ENCODE measurements at regions not wholly inside any gene's neighbourhood (a gene's known extent, or its start where the extent isn't known, plus 50 kb on each side); places are given as distances from the start of the nearest gene placed in this dataset.

DNA sequence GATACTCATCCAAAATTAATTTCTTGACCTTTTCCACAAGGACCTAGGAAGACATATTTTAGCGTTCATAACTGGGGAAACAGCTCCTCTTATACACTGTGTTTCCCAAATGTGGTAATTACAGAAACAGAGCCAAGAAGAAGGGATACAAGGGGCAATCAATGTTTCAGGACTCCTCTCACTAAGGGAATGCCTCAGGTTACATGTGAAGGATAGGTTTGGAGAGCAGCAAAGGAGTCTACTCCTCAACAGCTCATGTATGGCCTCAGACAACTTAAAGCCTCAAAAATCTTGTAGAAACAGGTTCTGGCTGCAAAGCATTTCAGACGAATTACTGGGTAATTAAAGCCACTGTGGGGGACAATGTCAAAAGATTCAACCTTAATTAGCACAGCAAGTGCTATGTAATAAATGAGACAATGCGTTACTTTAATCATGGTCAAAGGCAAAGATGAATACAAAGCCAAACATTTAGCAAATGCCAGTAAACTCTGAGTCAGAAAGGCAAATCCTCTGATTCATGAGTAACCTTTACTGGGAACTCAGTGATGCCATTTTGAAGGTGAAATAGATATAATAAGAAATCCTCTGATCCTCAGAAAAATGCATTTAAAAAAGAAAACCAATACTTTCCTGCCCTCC, 1111.2 kb downstream of the TUSC7 start:
- H3K36me3 ChIP-seq (ENCODE audit: insufficient read depth) = no peaks in the 10 kb centered on the region
- no peaks in the 10 kb centered on the region for H3F3A ChIP-seq (replicated peaks; ENCODE audit: low read depth)
- peaks cover 4% of the 10 kb centered on the region; the same call in 1 of the 2 replicates for H3K9me2 ChIP-seq (ENCODE audit: insufficient read depth)
- H3K9me3 Mint-ChIP-seq = no peaks in the 10 kb centered on the region
- no peaks in the 10 kb centered on the region for H4K20me1 ChIP-seq (replicated peaks; ENCODE audit: insufficient read depth)
- no peaks in the 10 kb centered on the region for H3K27me3 Mint-ChIP-seq (ENCODE audit: insufficient read depth, low read depth, poor library complexity)
- no peak for DNase-seq (ENCODE audit: low spot score)
- no peak overlapping the region for H2AFZ ChIP-seq
- no peak overlapping the region for H3K4me2 ChIP-seq
- no peaks in the 10 kb centered on the region for H3K79me2 ChIP-seq (replicated peaks; ENCODE audit: insufficient read depth)
- H3K4me1 Mint-ChIP-seq = peaks cover 5% of the 10 kb centered on the region; the same call in 2 of the 3 replicates
- H3K27ac ChIP-seq (ENCODE audit: low read depth) = no peak overlapping the region
- TF ChIP-seq, protein P1, sequence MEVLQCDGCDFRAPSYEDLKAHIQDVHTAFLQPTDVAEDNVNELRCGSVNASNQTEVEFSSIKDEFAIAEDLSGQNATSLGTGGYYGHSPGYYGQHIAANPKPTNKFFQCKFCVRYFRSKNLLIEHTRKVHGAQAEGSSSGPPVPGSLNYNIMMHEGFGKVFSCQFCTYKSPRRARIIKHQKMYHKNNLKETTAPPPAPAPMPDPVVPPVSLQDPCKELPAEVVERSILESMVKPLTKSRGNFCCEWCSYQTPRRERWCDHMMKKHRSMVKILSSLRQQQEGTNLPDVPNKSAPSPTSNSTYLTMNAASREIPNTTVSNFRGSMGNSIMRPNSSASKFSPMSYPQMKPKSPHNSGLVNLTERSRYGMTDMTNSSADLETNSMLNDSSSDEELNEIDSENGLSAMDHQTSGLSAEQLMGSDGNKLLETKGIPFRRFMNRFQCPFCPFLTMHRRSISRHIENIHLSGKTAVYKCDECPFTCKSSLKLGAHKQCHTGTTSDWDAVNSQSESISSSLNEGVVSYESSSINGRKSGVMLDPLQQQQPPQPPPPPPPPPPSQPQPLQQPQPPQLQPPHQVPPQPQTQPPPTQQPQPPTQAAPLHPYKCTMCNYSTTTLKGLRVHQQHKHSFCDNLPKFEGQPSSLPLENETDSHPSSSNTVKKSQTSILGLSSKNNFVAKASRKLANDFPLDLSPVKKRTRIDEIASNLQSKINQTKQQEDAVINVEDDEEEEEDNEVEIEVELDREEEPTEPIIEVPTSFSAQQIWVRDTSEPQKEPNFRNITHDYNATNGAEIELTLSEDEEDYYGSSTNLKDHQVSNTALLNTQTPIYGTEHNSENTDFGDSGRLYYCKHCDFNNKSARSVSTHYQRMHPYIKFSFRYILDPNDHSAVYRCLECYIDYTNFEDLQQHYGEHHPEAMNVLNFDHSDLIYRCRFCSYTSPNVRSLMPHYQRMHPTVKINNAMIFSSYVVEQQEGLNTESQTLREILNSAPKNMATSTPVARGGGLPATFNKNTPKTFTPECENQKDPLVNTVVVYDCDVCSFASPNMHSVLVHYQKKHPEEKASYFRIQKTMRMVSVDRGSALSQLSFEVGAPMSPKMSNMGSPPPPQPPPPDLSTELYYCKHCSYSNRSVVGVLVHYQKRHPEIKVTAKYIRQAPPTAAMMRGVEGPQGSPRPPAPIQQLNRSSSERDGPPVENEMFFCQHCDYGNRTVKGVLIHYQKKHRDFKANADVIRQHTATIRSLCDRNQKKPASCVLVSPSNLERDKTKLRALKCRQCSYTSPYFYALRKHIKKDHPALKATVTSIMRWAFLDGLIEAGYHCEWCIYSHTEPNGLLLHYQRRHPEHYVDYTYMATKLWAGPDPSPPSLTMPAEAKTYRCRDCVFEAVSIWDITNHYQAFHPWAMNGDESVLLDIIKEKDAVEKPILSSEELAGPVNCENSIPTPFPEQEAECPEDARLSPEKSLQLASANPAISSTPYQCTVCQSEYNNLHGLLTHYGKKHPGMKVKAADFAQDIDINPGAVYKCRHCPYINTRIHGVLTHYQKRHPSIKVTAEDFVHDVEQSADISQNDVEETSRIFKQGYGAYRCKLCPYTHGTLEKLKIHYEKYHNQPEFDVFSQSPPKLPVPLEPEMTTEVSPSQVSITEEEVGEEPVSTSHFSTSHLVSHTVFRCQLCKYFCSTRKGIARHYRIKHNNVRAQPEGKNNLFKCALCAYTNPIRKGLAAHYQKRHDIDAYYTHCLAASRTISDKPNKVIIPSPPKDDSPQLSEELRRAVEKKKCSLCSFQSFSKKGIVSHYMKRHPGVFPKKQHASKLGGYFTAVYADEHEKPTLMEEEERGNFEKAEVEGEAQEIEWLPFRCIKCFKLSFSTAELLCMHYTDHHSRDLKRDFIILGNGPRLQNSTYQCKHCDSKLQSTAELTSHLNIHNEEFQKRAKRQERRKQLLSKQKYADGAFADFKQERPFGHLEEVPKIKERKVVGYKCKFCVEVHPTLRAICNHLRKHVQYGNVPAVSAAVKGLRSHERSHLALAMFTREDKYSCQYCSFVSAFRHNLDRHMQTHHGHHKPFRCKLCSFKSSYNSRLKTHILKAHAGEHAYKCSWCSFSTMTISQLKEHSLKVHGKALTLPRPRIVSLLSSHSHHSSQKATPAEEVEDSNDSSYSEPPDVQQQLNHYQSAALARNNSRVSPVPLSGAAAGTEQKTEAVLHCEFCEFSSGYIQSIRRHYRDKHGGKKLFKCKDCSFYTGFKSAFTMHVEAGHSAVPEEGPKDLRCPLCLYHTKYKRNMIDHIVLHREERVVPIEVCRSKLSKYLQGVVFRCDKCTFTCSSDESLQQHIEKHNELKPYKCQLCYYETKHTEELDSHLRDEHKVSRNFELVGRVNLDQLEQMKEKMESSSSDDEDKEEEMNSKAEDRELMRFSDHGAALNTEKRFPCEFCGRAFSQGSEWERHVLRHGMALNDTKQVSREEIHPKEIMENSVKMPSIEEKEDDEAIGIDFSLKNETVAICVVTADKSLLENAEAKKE (CRISPR knock-in tag; IDR thresholded peaks at IDR 0.05) = no peak
- TF ChIP-seq ZNF114 (CRISPR knock-in tag; IDR thresholded peaks at IDR 0.05) (no peak), CREB1 (CRISPR knock-in tag; IDR thresholded peaks at IDR 0.05; ENCODE audit: low read depth) (no peak), JUNB (IDR thresholded peaks at IDR 0.05; ENCODE audit: unreplicated experiment) (no peak), ZNF331 (CRISPR knock-in tag; IDR thresholded peaks at IDR 0.05; ENCODE audit: low read depth) (no peak), STAT1 (IDR thresholded peaks at IDR 0.05; ENCODE audit: unreplicated experiment) (no peak), EZH2phosphoT487 (IDR thresholded peaks at IDR 0.05; ENCODE audit: unreplicated experiment) (no peak), POLR2AphosphoS5 (IDR thresholded peaks at IDR 0.05; ENCODE audit: low read depth) (no peak), NANOG (IDR thresholded peaks at IDR 0.05; ENCODE audit: borderline replicate concordance) (no peak), EZH2 (IDR thresholded peaks at IDR 0.05; ENCODE audit: low read depth, unreplicated experiment) (no peak)
- TF ChIP-seq, protein P2, sequence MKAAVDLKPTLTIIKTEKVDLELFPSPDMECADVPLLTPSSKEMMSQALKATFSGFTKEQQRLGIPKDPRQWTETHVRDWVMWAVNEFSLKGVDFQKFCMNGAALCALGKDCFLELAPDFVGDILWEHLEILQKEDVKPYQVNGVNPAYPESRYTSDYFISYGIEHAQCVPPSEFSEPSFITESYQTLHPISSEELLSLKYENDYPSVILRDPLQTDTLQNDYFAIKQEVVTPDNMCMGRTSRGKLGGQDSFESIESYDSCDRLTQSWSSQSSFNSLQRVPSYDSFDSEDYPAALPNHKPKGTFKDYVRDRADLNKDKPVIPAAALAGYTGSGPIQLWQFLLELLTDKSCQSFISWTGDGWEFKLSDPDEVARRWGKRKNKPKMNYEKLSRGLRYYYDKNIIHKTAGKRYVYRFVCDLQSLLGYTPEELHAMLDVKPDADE (IDR thresholded peaks at IDR 0.05) = no peak
- TF ChIP-seq, protein P3, sequence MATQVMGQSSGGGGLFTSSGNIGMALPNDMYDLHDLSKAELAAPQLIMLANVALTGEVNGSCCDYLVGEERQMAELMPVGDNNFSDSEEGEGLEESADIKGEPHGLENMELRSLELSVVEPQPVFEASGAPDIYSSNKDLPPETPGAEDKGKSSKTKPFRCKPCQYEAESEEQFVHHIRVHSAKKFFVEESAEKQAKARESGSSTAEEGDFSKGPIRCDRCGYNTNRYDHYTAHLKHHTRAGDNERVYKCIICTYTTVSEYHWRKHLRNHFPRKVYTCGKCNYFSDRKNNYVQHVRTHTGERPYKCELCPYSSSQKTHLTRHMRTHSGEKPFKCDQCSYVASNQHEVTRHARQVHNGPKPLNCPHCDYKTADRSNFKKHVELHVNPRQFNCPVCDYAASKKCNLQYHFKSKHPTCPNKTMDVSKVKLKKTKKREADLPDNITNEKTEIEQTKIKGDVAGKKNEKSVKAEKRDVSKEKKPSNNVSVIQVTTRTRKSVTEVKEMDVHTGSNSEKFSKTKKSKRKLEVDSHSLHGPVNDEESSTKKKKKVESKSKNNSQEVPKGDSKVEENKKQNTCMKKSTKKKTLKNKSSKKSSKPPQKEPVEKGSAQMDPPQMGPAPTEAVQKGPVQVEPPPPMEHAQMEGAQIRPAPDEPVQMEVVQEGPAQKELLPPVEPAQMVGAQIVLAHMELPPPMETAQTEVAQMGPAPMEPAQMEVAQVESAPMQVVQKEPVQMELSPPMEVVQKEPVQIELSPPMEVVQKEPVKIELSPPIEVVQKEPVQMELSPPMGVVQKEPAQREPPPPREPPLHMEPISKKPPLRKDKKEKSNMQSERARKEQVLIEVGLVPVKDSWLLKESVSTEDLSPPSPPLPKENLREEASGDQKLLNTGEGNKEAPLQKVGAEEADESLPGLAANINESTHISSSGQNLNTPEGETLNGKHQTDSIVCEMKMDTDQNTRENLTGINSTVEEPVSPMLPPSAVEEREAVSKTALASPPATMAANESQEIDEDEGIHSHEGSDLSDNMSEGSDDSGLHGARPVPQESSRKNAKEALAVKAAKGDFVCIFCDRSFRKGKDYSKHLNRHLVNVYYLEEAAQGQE (IDR thresholded peaks at IDR 0.05; ENCODE audit: unreplicated experiment) = no peak
- TF ChIP-seq, protein P4, sequence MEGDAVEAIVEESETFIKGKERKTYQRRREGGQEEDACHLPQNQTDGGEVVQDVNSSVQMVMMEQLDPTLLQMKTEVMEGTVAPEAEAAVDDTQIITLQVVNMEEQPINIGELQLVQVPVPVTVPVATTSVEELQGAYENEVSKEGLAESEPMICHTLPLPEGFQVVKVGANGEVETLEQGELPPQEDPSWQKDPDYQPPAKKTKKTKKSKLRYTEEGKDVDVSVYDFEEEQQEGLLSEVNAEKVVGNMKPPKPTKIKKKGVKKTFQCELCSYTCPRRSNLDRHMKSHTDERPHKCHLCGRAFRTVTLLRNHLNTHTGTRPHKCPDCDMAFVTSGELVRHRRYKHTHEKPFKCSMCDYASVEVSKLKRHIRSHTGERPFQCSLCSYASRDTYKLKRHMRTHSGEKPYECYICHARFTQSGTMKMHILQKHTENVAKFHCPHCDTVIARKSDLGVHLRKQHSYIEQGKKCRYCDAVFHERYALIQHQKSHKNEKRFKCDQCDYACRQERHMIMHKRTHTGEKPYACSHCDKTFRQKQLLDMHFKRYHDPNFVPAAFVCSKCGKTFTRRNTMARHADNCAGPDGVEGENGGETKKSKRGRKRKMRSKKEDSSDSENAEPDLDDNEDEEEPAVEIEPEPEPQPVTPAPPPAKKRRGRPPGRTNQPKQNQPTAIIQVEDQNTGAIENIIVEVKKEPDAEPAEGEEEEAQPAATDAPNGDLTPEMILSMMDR (conservative IDR thresholded peaks at IDR 0.05; ENCODE audit: low read depth in 2 of 2) = no peak
- ATAC-seq = no peak
- no peaks in the 10 kb centered on the region for H3K27me3 ChIP-seq (ENCODE audit: insufficient read depth)
- no peak overlapping the region for H3K4me3 ChIP-seq
- H3K27ac Mint-ChIP-seq = no peak overlapping the region
- no peak overlapping the region for H3K4me3 Mint-ChIP-seq
- no peaks in the 10 kb centered on the region for H3K36me3 Mint-ChIP-seq (ENCODE audit: low read depth)
- H3K4me1 ChIP-seq (ENCODE audit: insufficient read depth) = peaks cover 6% of the 10 kb centered on the region; the same call in 1 of the 2 replicates

All from GM23338 (cell line).